CMK (cell line): ENCODE measurements at regions not wholly inside any gene's neighbourhood (a gene's known extent, or its start where the extent isn't known, plus 50 kb on each side); places are given as distances from the start of the nearest gene placed in this dataset.
"Not testable (repeated sequence)": the region's sequence is repeated elsewhere in the genome, so short reads cannot be mapped to it uniquely, and the experiment has no call there.

Experiments
- DNase-seq: peaks from one replicate; pipeline ENCODE4 v3.0.0-alpha.2; 2010; ENCODE audit warnings: low read depth

DNA sequence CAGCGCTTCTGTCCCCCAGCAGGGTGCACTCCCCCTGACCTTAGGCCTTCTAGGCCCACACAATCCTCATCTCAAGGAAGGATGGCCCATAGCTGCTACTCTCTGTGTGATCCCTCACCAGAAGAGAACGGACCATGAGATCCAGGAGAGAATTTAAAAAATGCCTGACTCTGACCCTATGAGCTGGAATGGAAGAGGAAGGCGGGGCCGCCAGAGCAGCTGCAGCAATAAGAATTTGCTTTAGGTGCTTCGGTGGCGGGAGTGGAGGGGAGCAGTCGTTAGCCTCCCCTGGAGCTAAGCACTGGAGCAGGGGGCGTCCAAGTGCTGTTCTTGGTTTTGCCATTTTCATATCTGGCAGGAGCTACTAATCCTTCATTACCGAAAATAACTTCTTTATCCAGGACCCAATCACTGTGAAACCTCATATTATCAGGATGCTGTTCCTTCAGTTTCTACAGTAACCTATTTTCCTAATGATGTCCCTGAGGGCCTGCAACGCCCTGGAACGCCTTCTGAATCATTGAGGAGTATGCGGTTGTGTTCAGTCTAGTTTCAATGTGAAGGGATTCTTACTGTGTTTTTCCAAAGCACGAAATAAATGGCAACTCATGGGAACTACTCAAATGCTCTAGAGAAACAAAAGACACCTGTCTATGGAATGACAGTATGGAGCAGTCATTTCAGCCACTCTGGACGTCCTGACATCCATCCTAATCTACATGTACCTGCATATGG is 105.1 kb upstream of the SIX2 start:
- no peak for DNase-seq

DNA sequence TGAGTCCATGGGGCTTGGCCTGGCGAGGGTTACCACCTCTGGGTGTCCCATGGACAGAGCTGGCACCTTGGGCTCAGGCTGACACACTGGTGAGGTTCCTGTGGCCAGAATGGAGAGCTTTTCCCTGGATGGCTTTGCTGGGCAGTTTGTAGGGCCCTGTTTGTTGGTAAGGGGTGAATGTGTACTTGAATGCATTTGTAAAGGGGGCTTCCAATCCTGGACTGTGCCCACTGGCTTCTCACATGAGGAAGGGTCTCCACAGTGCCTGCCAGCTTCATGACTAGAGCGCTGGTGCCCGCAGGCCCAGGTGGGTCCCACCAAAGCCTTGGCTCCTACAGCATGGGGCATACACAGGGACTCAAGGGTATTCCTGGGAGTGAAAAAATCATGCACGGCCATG is 103.5 kb upstream of the SIX2 start:
- no peak for DNase-seq

DNA sequence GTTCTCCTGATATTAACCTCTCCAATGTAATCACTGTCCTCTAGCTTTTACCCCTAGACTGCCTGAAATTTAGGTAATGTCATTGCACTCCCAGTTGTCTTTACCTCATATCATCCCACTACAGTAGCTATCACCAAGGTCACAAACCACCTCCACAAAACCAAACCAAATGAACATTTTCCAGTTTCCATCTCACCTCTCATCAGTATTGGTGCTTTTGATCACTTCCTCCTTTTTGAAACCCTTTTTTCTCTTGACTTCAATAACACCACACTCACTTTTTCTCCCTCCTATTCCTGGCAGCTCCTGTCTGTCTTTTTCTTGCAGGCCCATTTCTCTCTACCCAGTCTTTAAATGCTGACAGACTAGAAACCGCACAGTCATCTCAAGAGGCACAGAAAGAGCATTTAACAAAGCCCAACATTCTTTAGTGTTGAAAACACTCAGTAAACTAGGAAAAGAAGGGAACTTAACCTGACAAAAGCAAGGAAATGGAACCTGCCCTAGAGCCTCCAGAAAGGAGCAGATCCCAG is 95.9 kb upstream of the SIX2 start:
- no peak for DNase-seq

DNA sequence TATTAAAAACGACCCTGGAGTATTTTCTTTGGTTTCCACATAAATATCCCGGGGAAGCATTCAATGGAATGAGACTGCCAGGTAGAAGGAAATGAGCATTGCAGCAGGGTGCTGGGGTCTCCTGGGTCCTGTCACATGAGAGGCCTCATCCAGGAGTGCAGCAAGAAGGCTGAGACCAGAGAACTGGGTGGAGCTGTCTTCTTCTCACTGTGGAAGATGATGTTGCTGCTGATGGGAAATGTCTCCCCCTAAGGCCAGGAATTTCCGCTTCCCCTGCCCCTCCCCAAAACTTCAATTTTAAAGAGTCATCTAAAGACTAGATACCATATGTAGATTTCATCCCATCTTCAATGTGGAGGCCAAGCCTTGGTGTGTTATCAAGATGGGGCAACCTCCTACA is 95.2 kb upstream of the SIX2 start:
- DNase-seq, result no peak

DNA sequence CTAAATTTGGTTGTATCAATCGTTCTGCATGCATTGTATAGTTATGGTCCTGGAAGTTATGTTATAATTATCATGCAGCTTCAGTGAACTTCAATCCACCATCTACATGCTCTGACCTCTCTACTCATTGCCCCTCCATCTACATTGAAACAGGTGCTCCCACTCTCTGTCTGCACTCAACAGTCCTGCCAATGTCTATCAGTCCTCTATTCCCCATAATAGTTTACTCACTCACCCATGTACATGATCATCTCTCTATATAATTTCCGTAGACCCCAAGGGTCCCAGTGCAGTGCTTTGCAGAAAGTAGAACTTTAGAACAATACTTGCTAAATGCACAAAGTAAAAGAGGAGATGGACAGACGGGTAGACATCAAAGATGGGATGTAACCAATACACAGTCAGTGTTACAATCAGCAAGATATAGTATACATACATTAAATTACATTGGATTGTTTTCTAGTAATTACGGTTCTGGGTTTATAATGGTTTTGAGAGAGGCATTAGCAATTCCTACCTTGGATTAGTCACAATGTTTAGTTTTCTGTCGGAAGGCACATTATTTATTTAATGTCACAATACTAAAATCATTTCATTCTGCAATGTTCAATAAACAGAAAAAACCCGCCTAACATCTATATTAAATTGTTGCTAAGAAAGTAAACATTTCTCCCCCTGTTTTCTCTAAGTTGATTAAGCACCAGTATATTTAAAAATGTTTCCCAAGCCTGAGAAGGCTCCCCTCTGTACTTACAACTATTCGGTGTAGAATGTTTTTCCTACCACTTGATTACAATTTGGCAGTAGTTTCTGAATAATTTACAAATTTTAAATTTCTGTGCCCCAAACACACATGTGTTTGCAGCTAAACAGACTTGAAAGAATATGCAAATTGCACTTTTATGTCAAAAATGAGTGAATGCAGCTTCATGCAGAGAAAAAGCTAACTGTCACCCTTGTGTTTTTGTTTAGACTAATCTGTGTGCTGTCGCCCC is 94.4 kb upstream of the SIX2 start:
- DNase-seq, result no peak

DNA sequence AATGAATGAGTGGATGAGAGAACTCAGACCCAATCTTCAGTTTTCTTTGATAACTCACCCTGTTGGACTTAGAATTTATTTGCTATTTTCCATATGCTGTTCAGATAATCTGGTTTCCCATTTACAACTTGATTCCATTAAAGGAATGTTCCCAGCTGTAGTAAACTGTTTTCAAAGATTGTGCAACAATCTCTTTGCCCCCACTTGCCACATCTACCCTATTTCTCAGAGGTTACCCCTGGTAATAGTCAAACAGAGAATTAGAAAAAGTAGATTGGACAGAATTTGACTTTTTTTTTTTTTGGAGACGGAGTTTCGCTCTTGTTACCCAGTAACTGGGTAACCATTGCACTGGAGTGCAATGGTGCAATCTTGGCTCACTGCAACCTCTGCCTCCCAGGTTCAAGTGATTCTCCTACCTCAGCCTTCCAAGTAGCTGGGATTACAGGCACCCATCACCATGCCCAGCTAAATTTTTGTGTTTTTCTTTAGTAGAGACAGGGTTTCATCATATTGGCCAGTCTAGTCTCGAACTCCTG is 93.4 kb upstream of the SIX2 start:
- DNase-seq, result no peak

DNA sequence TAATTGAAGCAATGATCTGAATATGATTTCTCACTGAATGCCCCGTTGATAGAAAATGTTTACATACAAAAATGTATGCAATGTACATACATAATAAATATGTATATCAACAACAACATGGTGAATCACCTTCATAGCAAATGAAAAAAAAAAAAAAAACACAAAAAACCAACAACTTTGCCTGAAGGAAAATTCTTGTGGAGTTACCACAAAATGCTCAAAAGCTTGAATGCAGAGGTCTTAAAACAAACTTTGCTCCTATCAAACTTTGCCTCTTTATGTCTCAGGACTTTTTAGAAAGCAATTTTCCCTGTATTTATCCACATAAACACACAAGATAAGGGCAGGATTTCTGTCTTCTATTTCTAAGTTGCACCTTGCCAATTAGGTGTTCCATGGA is 92.9 kb upstream of the SIX2 start:
- no peak for DNase-seq

DNA sequence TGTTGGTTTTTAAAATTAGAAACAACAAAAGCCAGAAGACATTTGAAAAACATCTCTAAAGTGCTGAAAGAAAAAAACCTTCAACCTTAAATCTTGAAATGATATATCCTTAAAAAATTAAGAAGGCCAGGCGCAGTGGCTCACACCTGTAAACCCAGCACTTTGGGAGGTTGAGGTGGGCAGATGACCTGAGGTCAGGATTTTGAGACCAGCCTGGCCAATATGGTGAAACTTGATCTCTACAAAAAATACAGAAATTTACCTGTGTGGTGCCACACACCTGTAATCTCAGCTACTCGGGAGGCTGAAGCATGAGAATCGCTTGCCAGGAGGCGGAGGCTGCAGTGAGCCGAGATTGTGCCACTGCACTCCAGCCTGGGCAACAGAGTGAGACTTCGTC is 87.7 kb upstream of the SIX2 start:
- no peak for DNase-seq

DNA sequence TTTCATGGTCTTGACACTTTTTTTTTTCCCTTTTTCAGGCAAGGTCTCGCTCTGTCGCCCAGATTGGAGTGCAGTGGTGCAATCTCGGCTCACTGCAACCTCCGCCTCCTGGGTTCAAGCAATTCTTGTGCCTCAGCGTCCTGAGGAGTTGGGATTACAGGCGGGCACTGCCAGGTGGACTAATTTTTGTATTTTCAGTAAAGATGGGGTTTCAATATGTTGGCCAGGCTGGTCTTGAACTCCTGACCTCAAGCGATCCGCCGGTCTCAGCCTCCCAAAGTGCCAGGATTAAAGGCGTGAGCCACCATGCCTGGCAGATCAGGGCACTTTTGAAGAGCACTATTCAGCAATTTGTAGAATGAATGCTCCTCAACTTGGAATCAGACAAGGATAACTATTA is 86.8 kb upstream of the SIX2 start:
- not testable (repeated sequence) for DNase-seq

DNA sequence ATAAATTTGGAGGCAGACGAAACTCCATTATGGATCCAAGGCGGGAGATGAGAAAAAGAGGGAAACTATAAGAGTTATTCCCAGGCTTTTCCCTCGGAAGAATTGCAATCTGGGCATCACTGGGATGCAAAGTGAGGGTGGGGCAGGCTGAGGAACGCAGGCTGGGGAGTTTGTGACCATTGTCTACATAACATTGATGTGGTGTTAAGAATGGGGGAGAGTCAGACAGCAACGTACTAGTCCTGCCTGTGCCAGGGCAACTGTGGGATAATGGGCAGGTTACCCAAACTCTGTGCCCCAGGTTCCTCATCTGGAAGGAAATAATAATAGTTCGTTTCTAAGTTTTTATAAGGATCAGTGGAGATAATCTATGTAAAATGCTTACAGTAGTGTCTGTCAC is 84.4 kb upstream of the SIX2 start:
- DNase-seq, result no peak

DNA sequence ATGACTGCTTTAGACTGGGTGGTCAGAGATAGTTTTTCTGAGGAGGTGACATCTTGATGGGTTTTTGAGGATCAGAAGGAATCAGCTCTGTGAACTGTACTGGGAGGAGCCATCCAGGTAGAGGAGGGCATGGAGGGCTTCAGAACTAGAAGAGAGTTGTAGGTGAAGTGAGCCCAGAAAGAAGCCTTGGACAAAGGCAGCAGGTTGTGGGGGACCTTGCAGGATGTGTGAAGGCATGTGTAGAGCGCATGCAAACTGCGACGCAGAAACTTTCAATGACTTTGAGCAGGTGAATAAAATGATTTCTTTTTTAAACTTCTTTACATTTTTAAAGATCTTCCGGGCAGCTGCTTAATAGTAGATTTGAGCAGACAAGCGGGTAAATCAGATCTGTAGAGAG is 83.9 kb upstream of the SIX2 start:
- no peak for DNase-seq

DNA sequence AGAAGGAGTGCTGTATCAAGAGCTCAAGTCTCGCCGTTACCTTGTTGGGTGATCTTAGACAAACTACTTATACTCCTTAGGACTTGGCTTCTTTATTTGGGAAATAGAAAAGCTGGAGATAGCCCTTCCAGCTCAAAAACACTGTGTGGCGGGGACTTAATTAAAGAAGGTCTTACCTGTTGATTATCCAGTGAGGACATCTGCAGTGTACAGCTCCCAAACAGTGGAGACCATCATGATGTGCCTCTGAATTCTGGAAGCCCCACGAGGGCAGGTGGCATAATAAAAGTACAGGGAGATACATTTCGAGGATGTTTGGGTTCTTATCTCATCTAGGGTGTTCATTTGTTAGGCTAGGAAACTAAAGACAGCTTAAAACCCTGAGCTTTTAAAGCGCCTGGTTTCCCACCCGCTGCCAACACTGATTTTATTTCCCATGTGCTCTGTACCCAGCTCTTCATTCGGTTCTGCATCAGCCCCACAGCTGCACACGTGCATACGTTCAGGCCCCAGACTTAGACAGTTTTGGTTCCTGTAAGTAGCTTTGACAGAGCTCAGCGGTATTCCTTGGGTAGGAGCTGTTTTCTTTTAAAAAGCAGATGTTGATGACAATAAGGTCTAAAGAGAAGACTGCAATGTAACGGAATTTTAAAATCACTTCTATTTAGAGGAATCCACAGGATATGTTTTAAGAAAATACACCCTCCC is 80.5 kb upstream of the SIX2 start:
- no peak for DNase-seq

DNA sequence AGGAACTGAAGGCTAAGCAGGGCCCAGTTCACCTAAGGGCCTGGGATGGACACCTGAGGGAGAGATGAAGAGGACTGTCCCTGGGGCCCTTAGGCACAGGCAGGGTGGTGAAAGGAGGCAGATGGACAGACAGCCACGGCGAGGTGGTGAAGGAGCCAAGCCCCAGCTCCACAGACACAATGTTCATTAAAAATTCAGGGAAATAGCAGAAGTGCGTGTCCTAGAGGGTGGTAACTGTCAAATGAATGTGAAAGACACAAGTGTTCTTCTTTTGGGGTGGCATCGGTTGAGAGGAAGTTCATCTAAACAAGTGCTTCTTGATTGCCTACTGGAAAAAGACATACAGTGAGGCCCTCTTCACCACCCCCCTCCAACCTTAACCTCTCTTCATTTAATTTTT is 76.2 kb upstream of the SIX2 start:
- no peak for DNase-seq

DNA sequence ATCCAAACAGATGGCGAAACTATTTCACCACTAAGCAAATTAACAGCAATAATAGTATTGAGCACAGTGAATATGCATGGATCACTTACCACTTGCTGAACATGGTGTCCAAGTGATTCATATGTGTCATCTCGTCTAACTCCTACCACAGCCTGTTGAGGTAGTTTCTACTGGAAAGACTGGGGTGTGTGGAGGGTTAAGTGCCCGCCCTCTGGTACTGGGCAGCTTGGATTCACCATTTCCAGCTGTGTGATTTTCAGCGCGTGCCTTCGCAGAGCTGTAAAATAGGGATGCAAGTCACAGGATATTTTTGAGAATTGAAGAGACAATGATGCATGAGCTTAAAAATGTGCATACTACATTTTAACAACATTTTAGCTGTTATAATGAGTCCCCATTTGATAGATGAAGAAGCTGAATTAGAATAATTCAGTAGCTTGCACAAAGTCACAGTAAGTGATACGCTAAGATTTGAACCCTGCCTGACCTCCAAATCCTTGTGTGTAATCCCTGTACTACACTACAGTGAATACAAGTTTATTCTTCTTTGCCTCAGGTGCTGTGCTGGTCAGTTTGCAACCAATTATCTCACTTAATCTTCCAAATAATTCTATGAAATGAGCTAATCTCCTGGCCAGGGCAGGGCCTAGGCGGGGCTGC is 75.2 kb upstream of the SIX2 start:
- no peak for DNase-seq

DNA sequence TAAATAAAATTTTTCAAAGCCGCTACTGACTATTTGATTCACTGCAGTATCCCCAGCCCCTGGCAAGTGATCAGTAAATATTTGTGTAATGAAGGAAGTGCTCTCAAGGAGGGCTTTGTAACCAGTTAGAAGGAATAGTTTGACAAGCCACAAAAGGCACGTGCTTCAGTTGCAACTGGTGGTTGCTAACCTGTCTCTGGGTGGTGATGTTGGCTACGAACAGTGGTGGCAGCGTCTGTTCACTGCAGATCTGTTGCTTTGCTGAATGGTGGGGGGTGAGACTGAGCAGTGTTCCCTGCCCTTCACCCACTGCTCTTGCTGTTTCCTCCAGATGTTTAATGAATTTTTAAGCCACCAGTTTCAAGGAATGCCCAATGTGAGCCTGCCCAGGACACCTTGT is 73.9 kb upstream of the SIX2 start:
- DNase-seq, result no peak

DNA sequence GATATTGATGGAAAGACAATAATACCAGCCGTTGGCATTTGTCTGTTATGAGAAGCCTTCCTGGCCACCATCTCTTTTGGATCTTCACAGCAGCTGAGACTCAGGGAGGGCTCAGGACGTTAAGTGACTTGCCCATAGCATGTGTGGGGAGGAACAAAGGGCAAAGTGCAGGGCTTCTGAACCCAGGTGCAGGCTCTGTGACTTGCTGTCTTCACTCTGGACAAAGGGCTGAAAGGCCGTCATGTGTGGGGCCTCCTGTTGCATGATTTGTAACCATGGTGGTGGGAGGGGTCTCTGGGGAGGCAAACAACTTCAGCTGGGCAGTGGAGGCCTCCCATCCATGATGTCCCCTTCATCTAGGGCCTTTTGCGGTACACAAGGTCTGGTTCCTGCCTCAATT is 65.5 kb upstream of the SIX2 start:
- DNase-seq, result no peak

DNA sequence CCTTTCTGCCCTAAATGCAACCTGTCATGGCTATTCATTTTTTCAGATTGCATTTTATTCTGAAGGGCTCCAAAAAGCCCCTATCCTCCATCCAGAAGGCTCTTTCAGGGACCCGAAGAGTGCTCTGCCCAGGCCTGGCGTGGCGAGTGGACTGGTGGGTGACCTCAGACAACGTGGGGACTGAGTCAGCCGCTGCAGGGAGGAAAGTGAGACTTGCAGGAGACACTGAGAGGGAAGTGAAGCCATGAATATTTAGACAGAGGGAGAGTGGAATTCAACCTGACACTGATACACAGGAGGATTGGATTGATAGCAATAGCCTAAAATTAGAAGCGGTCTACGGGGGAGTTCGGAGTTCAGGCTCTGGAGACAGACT is 63.6 kb upstream of the SIX2 start:
- no peak for DNase-seq

DNA sequence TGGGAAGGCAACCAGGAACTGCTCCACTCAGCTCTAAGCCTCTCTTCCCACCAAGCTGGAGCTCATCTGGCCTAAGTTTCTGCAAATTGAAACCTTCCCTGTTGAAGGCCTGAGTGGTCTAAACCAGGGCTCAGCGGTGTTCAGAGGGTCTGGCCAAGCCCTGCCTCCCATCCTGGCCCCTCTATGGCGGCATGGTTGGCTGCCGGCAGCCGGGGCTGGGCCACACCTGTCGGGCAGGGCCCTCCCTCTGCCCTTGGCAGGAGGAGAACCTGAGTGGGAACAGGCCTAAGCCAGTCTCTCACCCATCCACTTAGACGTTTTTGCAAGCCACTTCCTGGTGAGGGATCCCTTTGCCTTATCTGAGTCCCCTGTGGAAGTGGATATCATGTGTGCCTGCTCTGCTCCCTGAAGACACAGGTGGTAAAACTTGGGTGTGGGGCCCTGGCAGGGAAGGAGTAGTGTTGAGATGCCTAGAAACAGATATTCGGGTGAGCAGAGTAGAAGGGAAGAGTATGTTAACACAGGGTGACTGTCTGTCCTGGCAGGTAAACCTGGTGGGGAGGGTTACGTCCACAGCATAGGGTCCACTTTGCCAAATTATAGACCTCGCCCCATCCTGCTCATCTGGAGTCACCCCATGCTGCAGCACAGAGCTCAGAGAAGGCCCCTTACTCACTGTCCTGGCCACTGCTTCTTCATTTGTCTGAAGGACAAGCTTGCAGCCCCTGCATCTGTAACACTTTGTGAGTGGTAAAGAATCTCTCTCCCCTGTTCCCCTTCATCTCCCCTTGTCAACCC is 63.0 kb upstream of the SIX2 start:
- DNase-seq, result no peak

DNA sequence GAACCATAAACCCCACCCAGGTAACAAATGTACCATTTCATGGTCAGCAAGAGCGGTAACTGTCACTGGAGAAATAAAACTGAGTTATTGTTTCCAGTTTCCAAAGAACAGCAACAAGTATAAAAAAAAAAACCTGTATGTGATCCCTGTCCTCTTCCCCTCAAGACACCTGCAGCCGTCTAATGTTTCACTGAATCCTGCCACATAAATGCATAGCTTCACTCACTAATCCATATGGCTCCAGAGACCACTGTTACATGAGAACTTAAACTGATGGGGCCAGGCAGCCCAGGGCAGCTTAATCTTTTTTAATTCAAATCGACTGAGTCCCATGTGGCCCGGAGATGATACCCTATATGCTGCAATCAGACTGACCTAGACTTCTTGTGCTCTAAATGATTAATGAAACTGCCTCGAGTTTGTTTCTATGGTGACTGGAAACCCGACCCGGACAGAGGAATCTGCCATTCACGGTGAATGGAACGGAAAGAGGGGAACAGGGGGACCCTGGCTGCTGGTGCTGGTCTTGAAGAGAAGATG is 60.9 kb upstream of the SIX2 start:
- DNase-seq, result no peak

DNA sequence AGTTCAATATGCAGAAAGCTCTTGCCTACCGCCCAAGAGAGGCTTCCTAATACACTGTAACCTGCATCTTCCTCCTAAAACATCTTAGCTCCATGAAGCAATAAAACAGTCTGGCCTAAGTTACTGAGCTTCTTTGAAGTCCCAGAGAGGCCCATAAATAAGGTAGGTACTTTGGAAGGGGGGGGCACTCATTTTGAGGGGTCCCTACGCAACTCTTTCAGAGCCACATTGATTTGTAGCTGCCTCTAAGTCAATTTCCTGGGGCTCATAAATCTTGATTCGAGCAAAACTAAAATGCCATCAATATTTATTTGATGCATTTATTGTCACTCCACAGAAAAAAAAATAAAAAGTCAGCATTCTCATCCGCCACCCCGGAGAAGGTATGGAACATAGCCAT is 60.4 kb upstream of the SIX2 start:
- no peak for DNase-seq
